OCI-LY3 (cell line): ENCODE measurements at regions not wholly inside any gene's neighbourhood (a gene's known extent, or its start where the extent isn't known, plus 50 kb on each side); places are given as distances from the start of the nearest gene placed in this dataset.

Experiments
- H2AFZ ChIP-seq: fragments of 200-600, 300-600 bp; shearing (Covaris generic); 2 replicates; pipeline ENCODE4 v1.6.0; 2014; ENCODE audit warnings: antibody characterized with exemption, low read depth, low read length
- H3K27ac ChIP-seq: fragments of 200-600, 300-600 bp; sonication (generic); 2 replicates; pipeline ENCODE4 v1.5.1; 2014; ENCODE audit warnings: mild to moderate bottlenecking, low read length, moderate library complexity, mixed read lengths
- H3K27me3 ChIP-seq: fragments of 200-600, 300-600 bp; sonication (generic); 2 replicates; pipeline ENCODE4 v1.6.1; 2014; ENCODE audit warnings: low read depth, low read length, mixed read lengths
- H3K36me3 ChIP-seq: fragments of 200-600, 300-600 bp; sonication (generic); replicated peaks from 2 replicates; pipeline ENCODE3; 2014; ENCODE audit warnings: low read depth, low read length, mixed read lengths
- H3K4me1 ChIP-seq: fragments of 300-600, 200-600 bp; sonication (generic); 2 replicates; pipeline ENCODE4 v1.6.1; 2014; ENCODE audit warnings: low read length, mixed read lengths
- H3K4me2 ChIP-seq: fragments of 200-600, 300-600 bp; sonication (generic); 2 replicates; pipeline ENCODE4 v1.6.1; 2014; ENCODE audit warnings: low read length, mixed read lengths
- H3K4me3 ChIP-seq: fragments of 300-600, 200-600 bp; sonication (generic); 2 replicates; pipeline ENCODE4 v1.5.1; 2014; ENCODE audit warnings: antibody characterized with exemption, mild to moderate bottlenecking, low read length, moderate library complexity
- H3K79me2 ChIP-seq: fragments of 300-600, 200-600 bp; shearing (Covaris generic); 2 replicates; pipeline ENCODE4 v1.6.1; 2014; ENCODE audit warnings: mild to moderate bottlenecking, low read length, mixed read lengths
- H3K9ac ChIP-seq: fragments of 300-600, 200-600 bp; shearing (Covaris generic); 2 replicates; pipeline ENCODE4 v1.6.0; 2014; ENCODE audit warnings: mild to moderate bottlenecking, low read length, moderate library complexity
- H3K9me3 ChIP-seq: fragments of 200-600, 300-600 bp; shearing (Covaris generic); 2 replicates; pipeline ENCODE4 v1.6.1; 2014; ENCODE audit warnings: low read length, mixed read lengths; ENCODE audit not compliant: insufficient read depth
- H4K20me1 ChIP-seq: fragments of 200-600, 300-600 bp; sonication (generic); 2 replicates; pipeline ENCODE4 v1.6.1; 2016; ENCODE audit warnings: low read length, mixed read lengths; ENCODE audit not compliant: insufficient read depth
- EZH2phosphoT487 ChIP-seq: fragments of 200-600 bp; shearing (Covaris generic); IDR thresholded peaks from 2 replicates; pipeline ENCODE4 v1.6.1; 2018; ENCODE audit warnings: antibody characterized with exemption, mixed run types, low read depth
- TF ChIP-seq, protein P1 (sequence below): fragments of 200-600, 300-600 bp; sonication (generic); IDR thresholded peaks from 2 replicates; pipeline ENCODE4 v1.5.1; 2014; ENCODE audit warnings: antibody characterized with exemption, low read length, low read depth

DNA sequence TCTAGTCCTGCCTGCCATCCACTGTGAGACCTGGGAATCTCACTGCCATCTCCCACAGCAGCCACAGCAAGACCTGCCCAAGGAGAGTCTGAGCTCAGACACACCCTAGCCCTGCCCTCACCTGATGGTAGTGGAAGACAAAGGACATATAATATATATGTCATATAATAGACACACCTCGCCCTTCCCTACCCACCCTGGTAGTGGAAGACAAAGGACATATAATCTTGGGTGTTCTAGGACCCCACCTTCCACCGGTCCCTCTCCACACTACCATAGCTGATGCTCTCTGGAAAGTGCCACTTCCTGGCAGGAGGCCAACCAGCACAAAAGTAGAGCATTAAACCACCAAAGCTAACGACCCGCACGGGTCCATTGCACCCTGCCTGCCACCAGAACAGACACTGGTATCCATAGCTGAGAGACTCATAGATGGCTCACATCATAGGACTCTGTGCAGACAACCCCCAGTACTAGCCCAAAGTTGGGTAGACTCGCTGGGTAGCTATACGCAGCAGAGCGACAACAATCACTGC lies 545.6 kb downstream of the CAAP1 start:
- Histone ChIP-seq H3K9ac (no peak overlapping the region), H3K4me3 (no peak overlapping the region), H3K27me3 (no peaks in the 10 kb centered on the region), H2AFZ (no peak overlapping the region), H3K36me3 (no peaks in the 10 kb centered on the region), H3K9me3 (no peaks in the 10 kb centered on the region), H3K27ac (no peak overlapping the region), H4K20me1 (no peaks in the 10 kb centered on the region), H3K4me1 (no peaks in the 10 kb centered on the region), H3K4me2 (no peak overlapping the region), H3K79me2 (no peaks in the 10 kb centered on the region)
- TF ChIP-seq, protein P1, sequence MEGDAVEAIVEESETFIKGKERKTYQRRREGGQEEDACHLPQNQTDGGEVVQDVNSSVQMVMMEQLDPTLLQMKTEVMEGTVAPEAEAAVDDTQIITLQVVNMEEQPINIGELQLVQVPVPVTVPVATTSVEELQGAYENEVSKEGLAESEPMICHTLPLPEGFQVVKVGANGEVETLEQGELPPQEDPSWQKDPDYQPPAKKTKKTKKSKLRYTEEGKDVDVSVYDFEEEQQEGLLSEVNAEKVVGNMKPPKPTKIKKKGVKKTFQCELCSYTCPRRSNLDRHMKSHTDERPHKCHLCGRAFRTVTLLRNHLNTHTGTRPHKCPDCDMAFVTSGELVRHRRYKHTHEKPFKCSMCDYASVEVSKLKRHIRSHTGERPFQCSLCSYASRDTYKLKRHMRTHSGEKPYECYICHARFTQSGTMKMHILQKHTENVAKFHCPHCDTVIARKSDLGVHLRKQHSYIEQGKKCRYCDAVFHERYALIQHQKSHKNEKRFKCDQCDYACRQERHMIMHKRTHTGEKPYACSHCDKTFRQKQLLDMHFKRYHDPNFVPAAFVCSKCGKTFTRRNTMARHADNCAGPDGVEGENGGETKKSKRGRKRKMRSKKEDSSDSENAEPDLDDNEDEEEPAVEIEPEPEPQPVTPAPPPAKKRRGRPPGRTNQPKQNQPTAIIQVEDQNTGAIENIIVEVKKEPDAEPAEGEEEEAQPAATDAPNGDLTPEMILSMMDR = no peak
- no peak for TF ChIP-seq EZH2phosphoT487

DNA sequence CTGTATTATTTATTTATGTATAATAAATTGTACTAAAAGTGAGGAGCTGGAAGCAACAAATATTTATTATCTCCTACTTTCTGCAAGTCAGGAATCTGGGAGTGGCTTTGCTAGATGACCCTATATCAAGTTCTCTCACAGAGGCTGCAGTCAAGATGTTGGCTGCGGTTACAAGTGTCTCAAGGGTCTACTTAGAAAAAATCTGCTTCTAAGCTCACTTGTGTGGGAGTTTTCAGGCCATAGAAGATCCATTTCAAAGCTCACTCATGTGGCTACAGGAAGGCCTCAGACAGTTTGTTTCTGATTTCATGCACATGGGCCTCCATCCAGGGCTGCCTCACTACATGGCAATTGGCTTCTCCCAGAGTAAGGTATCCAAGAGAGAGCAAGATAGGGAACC lies 551.1 kb downstream of the CAAP1 start:
- Histone ChIP-seq H3K9ac (no peak overlapping the region), H3K27me3 (no peaks in the 10 kb centered on the region), H3K9me3 (no peaks in the 10 kb centered on the region), H2AFZ (no peak overlapping the region), H3K4me1 (no peaks in the 10 kb centered on the region), H3K27ac (no peak overlapping the region), H3K4me2 (no peak overlapping the region), H4K20me1 (no peaks in the 10 kb centered on the region), H3K79me2 (no peaks in the 10 kb centered on the region), H3K36me3 (no peaks in the 10 kb centered on the region), H3K4me3 (no peak overlapping the region)
- TF ChIP-seq, protein P1 = no peak
- TF ChIP-seq EZH2phosphoT487 = no peak

DNA sequence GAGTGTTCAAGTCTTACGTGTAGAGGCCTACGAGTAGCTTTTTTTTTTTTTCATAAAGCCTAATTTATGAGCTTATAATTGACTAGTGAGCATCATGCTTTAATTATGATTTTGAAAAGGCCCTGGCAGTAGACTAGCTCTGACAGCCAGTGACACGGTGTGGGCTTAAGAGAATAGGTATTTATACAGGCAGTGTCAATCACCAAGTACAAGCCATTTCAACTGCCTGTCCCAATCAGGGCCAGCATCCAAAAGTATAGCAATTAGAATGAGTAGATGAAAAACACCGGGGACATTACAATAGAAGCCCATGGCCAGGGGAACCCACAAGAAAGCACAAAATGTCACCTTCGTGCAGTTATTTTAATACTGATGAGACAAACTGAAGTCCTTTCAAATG lies 552.8 kb downstream of the CAAP1 start:
- no peaks in the 10 kb centered on the region for H3K9me3 ChIP-seq
- no peaks in the 10 kb centered on the region for H3K4me1 ChIP-seq
- H2AFZ ChIP-seq = no peak overlapping the region
- H3K27ac ChIP-seq = no peak overlapping the region
- no peak overlapping the region for H3K4me3 ChIP-seq
- H3K79me2 ChIP-seq = no peaks in the 10 kb centered on the region
- no peak overlapping the region for H3K9ac ChIP-seq
- TF ChIP-seq EZH2phosphoT487 = no peak
- TF ChIP-seq, protein P1 = no peak
- H3K36me3 ChIP-seq = no peaks in the 10 kb centered on the region
- no peaks in the 10 kb centered on the region for H4K20me1 ChIP-seq
- H3K27me3 ChIP-seq = no peaks in the 10 kb centered on the region
- no peak overlapping the region for H3K4me2 ChIP-seq

DNA sequence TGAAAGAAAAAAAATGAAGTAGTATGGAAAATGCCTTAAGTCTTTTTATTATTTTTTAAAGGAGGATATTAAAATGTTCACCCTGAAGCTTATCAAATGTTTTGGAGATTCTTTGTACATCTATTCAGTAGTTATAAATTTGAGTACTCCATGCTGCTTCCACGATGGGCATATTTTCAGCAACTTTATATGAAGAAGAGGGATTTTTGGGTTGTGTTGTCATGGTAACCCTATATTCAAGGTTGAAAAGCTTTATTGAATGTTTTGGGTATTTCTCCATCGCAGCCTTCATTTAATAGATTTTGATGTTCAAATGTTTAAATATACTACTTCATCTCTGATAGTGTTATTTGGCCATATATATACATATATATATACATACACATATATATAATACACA lies 557.5 kb downstream of the CAAP1 start:
- no peak overlapping the region for H3K4me2 ChIP-seq
- no peaks in the 10 kb centered on the region for H4K20me1 ChIP-seq
- H3K9ac ChIP-seq = no peak overlapping the region
- no peaks in the 10 kb centered on the region for H3K27me3 ChIP-seq
- no peak overlapping the region for H3K4me3 ChIP-seq
- H3K27ac ChIP-seq = no peak overlapping the region
- TF ChIP-seq, protein P1 = no peak
- no peak for TF ChIP-seq EZH2phosphoT487
- no peaks in the 10 kb centered on the region for H3K4me1 ChIP-seq
- H3K79me2 ChIP-seq = no peaks in the 10 kb centered on the region
- no peaks in the 10 kb centered on the region for H3K9me3 ChIP-seq
- no peaks in the 10 kb centered on the region for H3K36me3 ChIP-seq
- no peak overlapping the region for H2AFZ ChIP-seq
